Parathyroid adenoma (tissue), 2 donors: ENCODE measurements at regions not wholly inside any gene's neighbourhood (a gene's known extent, or its start where the extent isn't known, plus 50 kb on each side); places are given as distances from the start of the nearest gene placed in this dataset.

Source experiments
- H2AFZ ChIP-seq: fragments of 300-600 bp; sonication (generic); one replicate; pipeline ENCODE4 v1.7.0; 2017; ENCODE audit warnings: antibody characterized with exemption, mild to moderate bottlenecking
- H3K27ac ChIP-seq: fragments of 300-600 bp; sonication (generic); one replicate; pipeline ENCODE4 v1.7.0; 2017
- H3K27me3 ChIP-seq: fragments of 300-600 bp; sonication (generic); one replicate; pipeline ENCODE4 v1.7.0; 2017; ENCODE audit warnings: low read length; ENCODE audit not compliant: control insufficient read depth, insufficient read depth
- H3K36me3 ChIP-seq: fragments of 300-600 bp; sonication (generic); one replicate; pipeline ENCODE4 v1.7.0; 2017; ENCODE audit warnings: low read length; ENCODE audit not compliant: control insufficient read depth, insufficient read depth
- H3K4me1 ChIP-seq: fragments of 300-600 bp; sonication (generic); one replicate; pipeline ENCODE4 v1.7.0; 2017; ENCODE audit warnings: control low read depth
- H3K4me2 ChIP-seq: fragments of 300-600 bp; sonication (generic); one replicate; pipeline ENCODE4 v1.7.0; 2017; ENCODE audit warnings: low read length
- H3K4me3 ChIP-seq: fragments of 300-600 bp; sonication (generic); one replicate; pipeline ENCODE4 v1.7.0; 2017; ENCODE audit warnings: low read depth, low read length
- H3K79me2 ChIP-seq: fragments of 300-600 bp; sonication (generic); one replicate; pipeline ENCODE4 v1.7.0; 2017; ENCODE audit warnings: control low read depth
- H3K9ac ChIP-seq: fragments of 300-600 bp; sonication (generic); one replicate; pipeline ENCODE4 v1.7.0; 2017; ENCODE audit warnings: mild to moderate bottlenecking
- H3K9me3 ChIP-seq: fragments of 300-600 bp; sonication (generic); one replicate; pipeline ENCODE4 v1.7.0; 2017; ENCODE audit warnings: low read length; ENCODE audit not compliant: control insufficient read depth
- TF ChIP-seq, protein P1 (sequence below): fragments of 300-600 bp; sonication (generic); IDR thresholded peaks from one replicate; pipeline ENCODE4 v1.7.0; 2017; ENCODE audit warnings: antibody characterized with exemption, mild to moderate bottlenecking
- donor health status: primary hyperparathyroidism.

DNA sequence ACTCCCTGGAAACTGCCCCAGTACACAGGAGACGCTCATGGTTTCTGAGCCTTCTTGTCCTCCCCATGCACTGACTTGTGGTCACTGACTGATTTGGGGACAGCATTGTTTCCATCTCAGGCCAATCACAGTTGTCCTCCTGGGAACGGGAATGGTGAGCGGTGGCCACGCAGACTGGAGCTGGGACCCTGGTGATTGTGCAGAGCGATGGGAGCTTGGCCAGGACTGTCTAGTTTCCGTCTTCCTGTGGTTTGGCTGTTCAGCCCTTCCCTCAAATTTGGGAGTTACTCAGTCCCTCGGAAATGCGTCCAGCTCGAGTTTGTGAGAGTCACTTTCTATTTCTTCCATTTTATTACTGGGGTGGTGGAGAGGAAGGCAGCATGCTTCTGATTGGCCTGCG is 250.9 kb downstream of the ACTR3B start:
- Histone ChIP-seq H3K9ac (no peak overlapping the region), H3K79me2 (no peaks in the 10 kb centered on the region), H3K36me3 (no peaks in the 10 kb centered on the region), H3K4me1 (no peaks in the 10 kb centered on the region), H3K4me2 (no peak overlapping the region), H3K9me3 (no peaks in the 10 kb centered on the region), H3K27me3 (no peaks in the 10 kb centered on the region), H3K27ac (no peak overlapping the region), H2AFZ (no peak overlapping the region), H3K4me3 (no peak overlapping the region)
- TF ChIP-seq, protein P1, sequence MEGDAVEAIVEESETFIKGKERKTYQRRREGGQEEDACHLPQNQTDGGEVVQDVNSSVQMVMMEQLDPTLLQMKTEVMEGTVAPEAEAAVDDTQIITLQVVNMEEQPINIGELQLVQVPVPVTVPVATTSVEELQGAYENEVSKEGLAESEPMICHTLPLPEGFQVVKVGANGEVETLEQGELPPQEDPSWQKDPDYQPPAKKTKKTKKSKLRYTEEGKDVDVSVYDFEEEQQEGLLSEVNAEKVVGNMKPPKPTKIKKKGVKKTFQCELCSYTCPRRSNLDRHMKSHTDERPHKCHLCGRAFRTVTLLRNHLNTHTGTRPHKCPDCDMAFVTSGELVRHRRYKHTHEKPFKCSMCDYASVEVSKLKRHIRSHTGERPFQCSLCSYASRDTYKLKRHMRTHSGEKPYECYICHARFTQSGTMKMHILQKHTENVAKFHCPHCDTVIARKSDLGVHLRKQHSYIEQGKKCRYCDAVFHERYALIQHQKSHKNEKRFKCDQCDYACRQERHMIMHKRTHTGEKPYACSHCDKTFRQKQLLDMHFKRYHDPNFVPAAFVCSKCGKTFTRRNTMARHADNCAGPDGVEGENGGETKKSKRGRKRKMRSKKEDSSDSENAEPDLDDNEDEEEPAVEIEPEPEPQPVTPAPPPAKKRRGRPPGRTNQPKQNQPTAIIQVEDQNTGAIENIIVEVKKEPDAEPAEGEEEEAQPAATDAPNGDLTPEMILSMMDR = no peak

GRCh38 chr7:153012203-153012602 is 252.7 kb downstream of the ACTR3B start:
- Histone ChIP-seq H3K27me3 (no peaks in the 10 kb centered on the region), H2AFZ (no peak overlapping the region), H3K9me3 (no peaks in the 10 kb centered on the region), H3K27ac (no peak overlapping the region), H3K4me3 (no peak overlapping the region), H3K79me2 (no peaks in the 10 kb centered on the region), H3K4me1 (no peaks in the 10 kb centered on the region), H3K36me3 (no peaks in the 10 kb centered on the region), H3K9ac (no peak overlapping the region), H3K4me2 (no peak overlapping the region)
- TF ChIP-seq, protein P1 = no peak

DNA sequence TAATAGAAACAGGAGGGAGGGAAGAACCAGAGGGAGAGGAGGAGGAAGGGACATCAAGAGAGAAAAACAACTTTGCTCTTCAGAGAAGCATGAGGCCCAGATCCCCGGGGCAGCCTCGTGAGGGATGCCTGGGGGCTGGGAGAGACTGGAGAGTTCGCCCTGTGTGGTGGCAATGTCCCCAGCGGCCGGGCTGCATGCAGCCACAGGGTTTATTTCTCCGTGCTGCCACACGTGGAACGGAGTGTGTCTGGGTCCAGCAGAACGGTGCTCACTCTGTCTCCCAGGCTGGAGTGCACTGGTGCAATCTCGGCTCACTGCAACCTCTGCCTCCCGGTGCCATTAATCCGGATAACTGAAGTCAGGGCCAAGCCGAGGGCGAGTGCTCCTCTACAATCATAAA is 257.7 kb downstream of the ACTR3B start:
- no peaks in the 10 kb centered on the region for H3K9me3 ChIP-seq
- TF ChIP-seq, protein P1 = no peak
- H3K27ac ChIP-seq = no peak overlapping the region
- no peaks in the 10 kb centered on the region for H3K4me1 ChIP-seq
- no peaks in the 10 kb centered on the region for H3K79me2 ChIP-seq
- H3K4me3 ChIP-seq = no peak overlapping the region
- no peaks in the 10 kb centered on the region for H3K27me3 ChIP-seq
- no peak overlapping the region for H3K9ac ChIP-seq
- H3K4me2 ChIP-seq = no peak overlapping the region
- H3K36me3 ChIP-seq = no peaks in the 10 kb centered on the region
- no peak overlapping the region for H2AFZ ChIP-seq

DNA sequence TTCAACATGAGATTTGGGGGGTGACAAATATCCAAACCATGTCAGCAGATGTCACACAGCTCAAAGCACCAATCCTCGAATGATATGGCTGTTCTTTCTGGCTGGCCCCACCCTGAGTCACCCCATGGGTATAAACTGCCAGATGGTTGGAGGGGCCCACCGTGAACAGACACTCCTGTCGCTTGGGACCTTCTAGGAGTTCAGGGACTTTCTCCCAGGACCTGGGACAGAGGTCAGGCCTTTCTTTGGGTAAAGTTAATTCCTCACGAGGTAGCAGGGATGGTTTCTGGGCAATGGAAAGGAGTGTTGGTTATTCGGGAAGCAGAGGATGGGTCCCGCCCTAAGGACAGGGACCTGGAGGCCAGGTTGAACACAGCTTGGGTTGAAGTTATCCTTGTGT is 262.0 kb downstream of the ACTR3B start:
- H3K9ac ChIP-seq = no peak overlapping the region
- TF ChIP-seq, protein P1 = no peak
- H3K79me2 ChIP-seq = no peaks in the 10 kb centered on the region
- no peaks in the 10 kb centered on the region for H3K4me1 ChIP-seq
- no peak overlapping the region for H3K4me3 ChIP-seq
- no peaks in the 10 kb centered on the region for H3K36me3 ChIP-seq
- H3K9me3 ChIP-seq = no peaks in the 10 kb centered on the region
- H3K27ac ChIP-seq = no peak overlapping the region
- no peak overlapping the region for H2AFZ ChIP-seq
- H3K4me2 ChIP-seq = no peak overlapping the region
- no peaks in the 10 kb centered on the region for H3K27me3 ChIP-seq

DNA sequence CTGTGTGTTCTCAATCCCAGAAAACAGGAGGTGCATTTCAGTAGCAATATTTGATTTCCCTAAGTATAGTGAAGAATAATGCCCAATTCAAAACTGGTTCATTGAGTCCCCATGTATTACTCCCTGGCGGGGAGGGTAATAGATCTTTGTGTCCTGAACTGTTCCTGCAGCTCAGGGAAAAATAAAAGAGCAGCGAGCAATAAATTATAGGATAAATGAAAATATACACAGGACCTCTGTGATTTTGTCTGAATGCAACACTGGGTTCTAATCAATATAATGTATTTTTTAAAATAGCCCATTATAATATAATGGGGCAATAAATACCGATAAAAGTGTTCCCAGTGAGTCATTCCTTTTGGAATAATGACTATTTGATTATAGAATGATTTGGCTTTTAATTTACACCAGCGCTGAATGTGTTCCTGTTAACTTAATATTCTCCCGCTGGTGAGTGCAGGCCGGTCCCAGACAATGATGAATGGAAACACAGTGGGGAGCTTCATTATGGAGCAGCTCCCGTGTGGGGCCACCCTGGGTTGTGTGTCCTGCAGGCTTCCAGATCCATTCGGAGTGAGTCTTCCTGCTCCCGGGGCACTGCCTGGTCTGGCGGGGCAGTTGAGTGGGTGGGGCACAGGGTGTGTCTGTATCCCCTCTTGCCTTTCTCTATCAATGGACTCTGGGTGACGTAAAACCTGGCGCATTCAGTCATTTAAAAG is 263.1 kb downstream of the ACTR3B start:
- no peak overlapping the region for H3K27ac ChIP-seq
- H3K27me3 ChIP-seq = no peaks in the 10 kb centered on the region
- H3K9me3 ChIP-seq = no peaks in the 10 kb centered on the region
- no peaks in the 10 kb centered on the region for H3K4me1 ChIP-seq
- no peak overlapping the region for H3K9ac ChIP-seq
- TF ChIP-seq, protein P1 = no peak
- H3K36me3 ChIP-seq = no peaks in the 10 kb centered on the region
- no peaks in the 10 kb centered on the region for H3K79me2 ChIP-seq
- no peak overlapping the region for H3K4me2 ChIP-seq
- H3K4me3 ChIP-seq = no peak overlapping the region
- H2AFZ ChIP-seq = no peak overlapping the region
